ENCODE measurements at regions not wholly inside any gene's neighbourhood (a gene's known extent, or its start where the extent isn't known, plus 50 kb on each side); places are given as distances from the start of the nearest gene placed in this dataset.

DNA sequence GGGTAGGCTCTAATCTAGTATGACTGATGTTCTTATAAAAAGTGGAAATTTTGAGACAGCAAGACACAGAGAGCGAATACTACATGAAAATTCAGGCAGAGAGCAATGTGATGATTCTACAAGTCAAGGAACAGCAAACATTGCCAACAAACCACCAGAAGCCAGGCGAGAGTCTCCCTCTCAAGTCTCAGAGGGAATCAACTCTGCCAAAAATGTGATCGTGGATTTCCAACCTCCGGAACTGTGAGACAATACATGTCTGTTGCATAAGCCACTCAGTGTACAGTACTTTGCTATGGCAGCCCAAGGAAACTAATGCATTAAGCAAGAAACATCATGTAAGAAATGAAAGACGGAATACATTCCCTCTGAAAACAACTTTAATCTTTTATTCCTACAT, 52.1 kb upstream of the CCNG1 start:
- TF ChIP-seq CTCF (IDR thresholded peaks at IDR 0.05) (no peak), EZH2 (IDR thresholded peaks at IDR 0.05; ENCODE audit: borderline replicate concordance, insufficient read depth, low read depth, low read length, poor library complexity, severe bottlenecking) (no peak)

Data from B cell (primary cell).